GM21390 (cell line): ENCODE measurements at regions not wholly inside any gene's neighbourhood (a gene's known extent, or its start where the extent isn't known, plus 50 kb on each side); places are given as distances from the start of the nearest gene placed in this dataset.
"Not testable (repeated sequence)": the region's sequence is repeated elsewhere in the genome, so short reads cannot be mapped to it uniquely, and the experiment has no call there.

Experiments
- ATAC-seq: cut with Tn5 transposase; IDR thresholded peaks from one replicate; pipeline ENCODE4 v1.9.1; 2021; ENCODE audit not compliant: unreplicated experiment

DNA sequence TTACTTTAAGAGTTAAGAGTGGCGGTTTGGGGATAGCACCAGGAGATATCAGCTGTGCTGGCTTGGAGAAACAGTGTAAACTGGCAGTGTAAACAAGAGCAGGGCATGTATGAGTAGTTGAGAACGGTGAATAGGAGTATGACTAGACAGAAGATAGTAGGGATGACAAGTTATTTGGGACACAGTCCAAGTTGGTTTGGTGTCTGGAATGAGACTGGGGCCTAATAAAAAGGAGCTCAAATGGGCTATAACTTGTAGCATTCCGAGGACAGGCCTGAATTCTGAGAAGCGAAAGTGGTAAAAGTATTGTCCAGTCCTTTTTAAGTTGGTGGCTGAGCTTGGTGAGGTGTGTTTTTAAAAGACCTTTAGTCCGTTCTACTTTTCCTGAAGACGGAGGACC, 883.9 kb upstream of the CITED2 start:
- ATAC-seq = not testable (repeated sequence)

DNA sequence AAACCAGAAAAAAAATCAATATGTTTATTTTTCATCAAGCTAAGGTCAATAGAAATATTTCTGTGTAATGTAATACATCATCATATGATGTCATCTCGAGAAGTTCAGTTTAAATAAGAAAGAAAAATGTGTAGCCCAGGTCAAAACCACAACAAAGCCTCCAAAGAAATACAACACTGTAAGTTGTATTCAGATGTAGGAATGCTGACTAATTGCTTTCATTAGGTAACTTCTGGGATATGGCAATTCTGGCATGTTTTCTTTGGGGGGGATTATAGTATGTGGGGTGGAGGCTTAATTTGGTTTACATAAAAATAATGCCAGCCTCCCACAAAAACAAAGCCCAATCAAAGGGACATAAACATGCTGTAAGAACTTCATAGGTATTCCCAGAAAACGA, 881.8 kb upstream of the CITED2 start:
- no peak for ATAC-seq

DNA sequence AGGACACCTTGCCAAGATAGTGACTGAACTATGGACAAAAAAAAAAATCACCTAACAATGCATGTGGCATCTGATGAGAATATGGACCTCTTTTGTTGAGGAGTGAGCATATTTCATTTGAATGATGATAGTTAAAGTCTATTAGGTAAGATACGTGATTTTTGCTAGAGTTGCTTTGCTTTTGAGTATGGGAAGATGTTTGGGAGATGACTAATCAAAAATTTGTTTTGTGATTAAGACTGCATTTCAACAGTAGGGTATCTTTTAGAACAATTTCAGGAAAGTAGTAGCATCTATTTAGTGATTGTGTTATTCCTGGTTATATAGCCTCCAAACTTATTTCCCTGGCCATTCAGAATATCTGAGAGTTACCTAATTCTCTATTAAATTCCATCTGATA, 878.6 kb upstream of the CITED2 start:
- no peak for ATAC-seq

DNA sequence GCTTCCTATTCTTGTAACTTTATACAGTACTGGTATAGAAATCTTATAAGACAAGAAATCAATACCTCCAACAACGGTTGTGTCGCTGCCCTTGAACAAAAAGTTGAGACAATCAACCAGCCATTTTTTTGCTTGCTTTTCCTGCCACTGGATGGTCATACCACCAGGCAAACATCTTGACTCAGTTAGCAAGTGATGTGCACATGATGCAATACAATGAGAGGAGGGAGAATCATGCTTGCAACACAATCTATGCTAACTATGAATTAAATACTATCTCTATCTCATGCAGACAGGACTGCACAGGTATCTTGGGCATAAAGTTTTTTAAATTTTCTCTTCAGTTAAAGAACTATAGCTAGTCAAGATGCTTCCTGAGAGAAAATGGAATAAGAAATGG, 877.7 kb upstream of the CITED2 start:
- ATAC-seq = no peak

DNA sequence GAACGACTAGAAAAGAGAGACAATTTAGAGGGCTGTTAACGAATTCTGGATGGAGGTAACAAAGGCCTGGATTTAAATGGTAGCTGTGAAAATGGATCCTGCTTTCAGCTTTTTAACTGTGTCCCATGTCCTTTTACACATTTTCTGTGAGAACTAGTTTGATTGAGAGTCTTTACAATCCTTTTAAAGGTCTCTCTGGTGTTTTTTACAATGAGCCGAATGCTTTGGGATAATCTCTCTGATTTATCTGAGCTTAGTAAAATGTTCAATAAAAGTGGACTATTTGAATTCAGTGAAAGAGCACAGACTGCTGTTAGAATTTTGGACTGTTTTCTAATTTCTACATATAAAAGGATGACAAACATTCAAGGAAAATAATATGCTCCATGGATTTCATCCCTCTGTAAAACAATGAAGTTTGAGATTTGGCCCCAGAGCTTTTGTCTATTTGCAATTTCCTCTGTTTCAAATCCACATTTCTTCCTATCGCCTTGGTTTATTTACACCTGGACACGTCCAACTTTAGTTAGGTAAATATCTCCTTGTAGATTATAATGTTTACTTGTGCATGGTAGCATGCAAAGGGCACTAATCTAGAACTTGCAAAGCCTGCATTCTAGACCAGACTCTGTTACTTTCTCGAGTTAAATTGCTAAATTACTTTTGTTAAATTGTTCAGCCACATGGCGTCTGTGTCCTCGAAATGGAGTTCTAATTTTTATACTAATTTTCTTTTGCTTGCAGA, 871.0 kb upstream of the CITED2 start:
- no peak for ATAC-seq

DNA sequence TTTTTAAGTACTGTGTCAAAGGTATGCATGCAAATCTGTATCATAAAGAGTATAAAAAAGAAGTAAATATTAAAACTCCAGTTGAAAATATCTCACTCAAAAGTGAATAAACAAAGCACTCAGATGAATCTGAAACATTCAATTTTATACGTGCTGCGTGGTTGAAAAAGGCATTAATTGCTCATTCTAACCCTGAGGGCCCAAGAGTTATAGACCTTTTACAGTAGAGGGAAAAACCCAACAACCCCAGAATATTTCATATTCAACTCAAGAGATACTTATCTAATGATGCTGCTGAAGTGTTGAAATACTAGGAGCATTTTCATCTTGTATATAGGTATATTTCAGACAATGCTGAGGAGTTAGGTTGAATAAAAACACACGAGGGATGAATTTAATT, 862.8 kb upstream of the CITED2 start:
- no peak for ATAC-seq

DNA sequence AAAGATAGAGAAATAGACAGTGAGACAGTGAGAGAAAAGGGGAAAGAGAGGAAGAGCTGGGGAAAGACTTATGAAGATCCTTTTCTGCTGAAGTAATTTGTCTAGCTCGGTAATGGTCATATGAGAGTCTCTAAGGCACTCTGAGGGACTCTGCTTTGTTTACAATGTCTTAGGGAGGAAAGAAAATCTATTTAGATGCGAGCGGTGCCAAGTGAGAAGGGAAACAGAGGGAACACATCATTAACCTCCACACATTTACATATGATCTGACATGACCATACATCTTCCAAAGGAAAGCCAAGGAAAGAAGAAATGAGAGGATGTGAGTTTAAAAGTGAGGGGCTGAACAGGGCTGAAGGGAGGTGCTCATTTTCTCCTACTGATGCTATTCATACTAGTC, 862.3 kb upstream of the CITED2 start:
- ATAC-seq = no peak

DNA sequence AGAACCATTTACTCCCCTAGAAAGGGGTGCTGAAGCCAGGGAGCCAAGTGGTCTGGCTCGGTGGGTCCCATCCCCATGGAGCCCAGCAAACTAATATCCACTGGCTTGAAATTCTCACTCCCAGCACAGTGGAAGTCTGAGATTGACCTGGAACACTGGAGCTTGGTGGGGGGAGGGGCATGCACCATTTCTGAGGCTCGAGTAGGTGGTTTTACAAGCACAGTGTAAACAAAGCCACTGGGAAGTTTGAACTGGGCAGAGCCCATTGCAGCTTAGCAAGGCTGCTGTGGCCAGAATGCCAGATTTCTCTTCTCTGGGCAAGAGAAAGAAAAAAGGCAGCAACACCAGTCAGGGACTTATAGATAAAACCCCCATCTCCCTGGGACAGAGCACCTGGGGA, 855.8 kb upstream of the CITED2 start:
- ATAC-seq = no peak

DNA sequence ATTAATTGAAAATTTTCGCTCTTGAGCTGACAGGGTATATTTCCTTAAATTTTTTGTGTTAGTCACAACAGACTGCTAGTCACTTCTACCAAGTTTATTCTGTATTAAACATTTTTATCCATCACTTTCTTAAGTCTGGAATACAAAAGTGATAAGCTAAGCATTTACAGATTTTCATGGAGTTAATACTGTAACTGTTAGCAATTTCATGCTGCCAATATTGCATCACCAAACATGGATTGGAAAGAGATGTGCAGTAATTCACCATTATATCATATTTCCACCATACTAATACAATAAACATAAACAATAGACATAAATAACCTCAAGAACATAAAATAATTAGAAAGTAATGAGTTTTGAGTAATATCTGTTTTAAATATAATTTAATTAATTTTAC, 854.0 kb upstream of the CITED2 start:
- no peak for ATAC-seq

DNA sequence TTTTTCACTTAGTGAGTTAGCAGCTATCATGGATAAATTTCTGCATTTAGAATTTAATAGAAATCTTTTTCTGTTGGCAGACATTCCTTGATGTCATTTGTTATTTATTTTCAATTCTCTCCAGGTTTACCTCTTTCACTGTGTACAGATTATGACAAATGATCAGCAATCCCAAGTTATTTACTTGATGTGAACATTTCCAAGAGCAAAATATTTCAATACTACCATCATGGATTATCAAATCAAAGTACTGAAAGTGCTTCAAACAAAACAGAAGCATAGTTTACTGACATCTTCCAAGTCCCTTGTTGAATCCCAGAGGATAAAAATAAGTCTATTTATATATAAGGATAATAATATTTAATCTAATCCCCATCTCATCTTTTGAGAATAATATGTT, 852.2 kb upstream of the CITED2 start:
- no peak for ATAC-seq

DNA sequence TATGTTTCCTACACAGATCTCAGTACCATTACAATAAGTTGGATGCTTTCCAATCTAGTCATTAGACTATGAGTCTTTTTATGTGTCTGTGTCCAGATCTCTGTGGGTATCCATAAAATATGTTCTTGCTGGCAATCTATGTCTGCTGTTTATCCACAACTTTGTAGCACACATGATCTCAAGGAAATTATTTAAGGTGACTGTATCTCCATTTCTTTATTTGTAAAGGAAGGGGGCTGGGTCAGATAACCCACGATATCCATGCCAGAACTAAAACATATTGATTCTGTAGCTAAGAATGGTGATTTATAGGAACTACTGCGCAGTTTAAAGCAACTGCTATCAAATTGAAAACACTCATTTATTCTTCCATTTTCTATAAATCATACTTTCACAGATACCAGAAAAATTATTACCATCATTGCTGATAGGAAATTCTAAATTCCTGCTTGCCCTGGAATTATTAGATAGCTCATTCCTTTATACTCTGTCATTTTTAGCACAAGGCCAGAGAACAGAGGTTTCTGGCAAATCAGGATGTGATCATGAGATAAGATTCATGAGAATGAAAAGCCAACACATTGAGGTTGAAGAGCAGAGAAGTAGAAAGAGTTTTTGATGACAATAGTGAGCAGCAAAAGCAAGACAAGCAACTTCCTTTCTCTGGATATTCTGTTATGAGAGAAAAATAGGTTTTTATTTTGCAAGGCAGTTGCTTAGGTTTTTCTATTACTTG, 851.4 kb upstream of the CITED2 start:
- no peak for ATAC-seq

DNA sequence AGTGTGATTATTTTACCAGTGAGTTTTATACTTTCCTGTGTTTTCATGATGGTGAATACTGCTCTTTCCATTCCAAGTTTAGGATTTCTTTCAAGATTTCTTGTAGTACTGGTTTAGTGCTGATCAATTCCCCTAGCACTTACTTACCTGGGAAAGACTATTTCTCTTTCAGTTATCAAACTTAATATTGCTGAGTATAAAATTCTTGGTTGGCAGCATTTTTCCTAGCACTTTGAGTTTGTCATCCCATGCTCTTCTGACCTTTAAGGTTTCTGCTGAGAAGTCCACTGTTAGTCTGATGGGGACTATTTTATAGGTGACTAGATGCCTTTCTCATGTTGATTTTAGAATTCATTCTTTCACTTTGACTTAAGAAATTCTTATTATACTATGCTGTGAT, 842.8 kb upstream of the CITED2 start:
- no peak for ATAC-seq

DNA sequence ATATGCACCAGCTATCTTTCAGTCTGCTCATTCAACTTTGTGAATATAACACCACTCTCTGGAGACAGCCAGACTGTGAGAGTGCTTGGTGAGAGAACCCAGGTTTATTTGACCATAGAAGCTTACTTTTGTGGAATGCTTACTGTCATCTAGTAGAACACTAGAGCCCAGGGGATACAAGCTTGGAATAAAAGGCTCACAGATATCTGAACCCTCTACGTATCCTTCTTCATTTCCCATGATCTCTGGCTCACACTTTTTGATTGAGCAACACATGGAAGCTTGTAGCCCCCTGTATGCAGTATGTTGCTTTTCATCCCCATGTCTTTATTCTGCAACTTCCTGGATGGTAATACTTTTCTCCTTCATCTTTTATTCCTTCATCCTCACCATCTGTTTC, 835.3 kb upstream of the CITED2 start:
- ATAC-seq = no peak

DNA sequence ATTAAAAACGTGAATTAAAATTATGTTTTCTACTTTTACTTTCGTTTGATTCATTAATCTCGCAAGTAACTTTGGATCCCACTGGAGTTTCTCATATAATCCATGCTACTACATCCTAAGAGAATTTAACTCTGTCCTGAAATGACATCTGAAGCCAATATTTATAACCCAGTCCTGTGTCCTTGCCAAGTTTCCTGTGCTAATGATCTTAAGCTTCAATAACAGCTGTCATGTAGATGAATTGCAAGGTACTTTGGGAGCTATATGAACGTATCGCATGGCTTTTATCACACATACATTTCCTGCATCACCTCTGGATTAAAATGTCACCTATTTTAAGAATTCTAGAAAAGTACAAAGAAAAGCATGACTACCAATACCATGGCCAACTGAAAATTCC, 833.8 kb upstream of the CITED2 start:
- ATAC-seq = no peak

DNA sequence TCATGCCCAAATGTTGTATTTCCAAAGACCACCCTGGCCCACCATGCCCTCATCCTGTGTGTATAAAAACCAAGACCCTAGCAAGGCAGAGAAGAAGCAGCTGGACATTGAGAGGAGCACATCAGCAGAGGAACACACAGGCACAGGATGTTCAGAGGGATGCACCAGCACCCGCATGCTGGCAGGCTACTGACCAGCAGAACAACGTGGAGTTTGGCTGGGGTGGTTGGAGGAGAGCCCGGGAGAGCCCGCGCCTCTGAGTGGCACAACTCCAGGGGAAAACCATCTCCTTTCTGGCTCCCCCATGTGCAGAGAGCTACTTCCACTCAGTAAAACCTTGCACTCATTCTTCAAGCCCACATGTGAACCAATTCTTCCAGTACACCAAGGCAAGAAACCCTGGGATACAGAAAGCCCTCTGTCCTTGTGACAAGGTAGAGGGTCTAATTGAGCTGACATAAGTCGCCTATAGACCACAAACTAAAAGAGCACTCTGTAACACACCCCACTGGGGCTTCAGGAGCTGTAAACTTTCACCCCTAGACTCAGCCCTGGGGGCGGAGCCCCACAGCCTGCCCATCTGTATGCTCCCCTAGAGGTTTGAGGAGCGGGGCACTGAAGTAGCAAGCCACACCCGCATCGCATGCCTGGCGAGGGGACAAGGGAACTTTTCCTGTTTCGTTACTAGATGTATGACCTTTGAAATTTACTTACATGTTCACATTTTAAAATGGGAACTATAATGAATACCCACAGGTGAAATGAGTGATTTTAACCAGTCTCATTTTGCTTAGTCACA, 831.5 kb upstream of the CITED2 start:
- no peak for ATAC-seq

DNA sequence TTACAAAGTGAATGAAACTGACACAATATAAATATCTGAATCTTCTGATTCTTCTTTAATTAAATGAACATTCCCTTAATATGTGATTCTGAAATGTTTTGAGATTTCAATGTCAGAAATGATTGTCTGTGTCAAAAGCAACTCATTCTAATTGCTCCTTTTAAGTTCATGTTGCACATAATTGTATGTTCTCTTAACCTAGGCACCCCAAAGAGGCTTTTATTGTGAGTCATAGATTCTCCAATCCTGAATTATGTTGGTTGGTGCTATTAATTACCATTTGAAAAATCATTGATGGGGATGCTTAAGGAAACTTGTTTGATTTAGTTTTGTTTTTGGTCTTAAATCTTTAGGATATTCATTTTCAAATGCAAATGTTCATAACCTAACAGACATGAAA, 829.7 kb upstream of the CITED2 start:
- ATAC-seq = no peak

DNA sequence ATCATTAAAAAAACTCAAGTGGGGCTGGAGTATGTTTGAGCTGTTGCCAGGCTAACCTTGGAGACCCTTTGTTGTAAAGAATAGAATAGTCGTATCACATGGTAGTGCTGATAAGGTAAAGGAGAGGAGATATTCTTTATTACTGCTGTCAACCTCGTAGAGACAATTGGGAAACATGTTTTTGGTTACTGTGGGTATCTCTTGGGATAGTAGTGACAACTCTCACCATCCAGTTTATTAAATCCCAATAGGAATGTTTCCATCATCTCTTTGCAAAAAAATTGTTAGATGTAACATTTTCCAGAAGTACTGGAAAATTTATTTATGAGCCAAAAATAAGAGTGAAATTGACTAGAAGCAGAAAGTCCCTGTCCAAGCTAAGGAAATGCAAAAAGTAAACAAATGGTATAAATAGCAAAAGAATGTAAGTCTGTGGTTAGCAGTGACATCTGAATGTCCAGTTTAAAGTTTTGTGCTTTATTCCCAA, 829.3 kb upstream of the CITED2 start:
- no peak for ATAC-seq

DNA sequence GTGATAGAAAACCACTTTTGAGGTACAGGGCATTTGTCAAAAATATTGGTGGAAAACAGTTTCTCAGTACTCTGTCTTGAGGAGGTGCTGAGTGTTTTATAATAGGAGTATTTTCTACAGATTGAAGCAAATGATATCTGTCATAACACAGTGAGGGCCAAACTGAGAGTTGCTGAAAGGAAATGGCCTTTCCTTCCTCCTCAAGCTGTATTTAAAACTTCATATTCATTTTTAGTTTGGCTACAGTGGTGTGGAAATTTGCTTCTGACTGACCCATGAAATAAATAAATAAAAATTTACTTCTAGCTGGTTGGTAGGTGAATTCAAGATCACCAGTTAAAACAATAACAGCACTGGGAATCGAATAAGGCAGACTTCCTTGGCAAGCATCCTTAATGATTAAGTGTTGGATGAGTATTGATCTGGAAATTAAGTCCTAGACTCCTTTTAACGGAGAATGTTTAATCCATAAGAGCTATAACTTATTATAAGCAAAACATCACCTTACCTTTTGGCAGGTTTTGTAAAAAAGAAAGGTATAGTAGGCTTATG, 828.6 kb upstream of the CITED2 start:
- no peak for ATAC-seq

DNA sequence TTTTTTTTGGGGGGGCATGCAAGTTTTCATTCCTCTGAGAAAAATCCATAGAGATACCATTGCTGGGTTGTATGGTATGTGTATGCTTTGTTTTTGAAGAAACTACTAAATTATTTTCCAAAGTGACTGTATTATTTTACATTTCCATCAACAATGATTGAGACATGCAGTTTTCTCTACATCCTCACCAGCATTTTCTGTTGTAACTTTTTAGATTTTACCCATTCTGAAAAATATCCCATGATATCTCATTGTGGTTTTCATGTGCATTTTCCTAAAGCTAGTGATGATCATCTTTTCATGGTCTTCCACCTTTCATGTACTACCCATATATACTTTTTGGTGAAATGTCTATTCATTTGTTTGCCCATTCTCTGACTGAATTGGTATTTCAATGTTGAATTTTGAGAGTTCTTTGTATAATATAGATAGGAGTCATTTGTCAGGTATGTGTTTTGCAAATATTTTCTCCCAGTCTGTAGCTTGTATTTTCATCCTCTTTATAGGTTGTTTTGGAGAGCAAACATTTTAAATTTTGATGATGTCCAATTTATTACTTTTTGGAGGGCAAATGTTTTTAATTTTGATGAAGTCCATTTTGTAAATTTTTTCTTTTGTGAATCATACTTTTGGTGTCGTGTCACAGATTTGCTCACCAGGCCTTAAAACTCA, 827.5 kb upstream of the CITED2 start:
- no peak for ATAC-seq

DNA sequence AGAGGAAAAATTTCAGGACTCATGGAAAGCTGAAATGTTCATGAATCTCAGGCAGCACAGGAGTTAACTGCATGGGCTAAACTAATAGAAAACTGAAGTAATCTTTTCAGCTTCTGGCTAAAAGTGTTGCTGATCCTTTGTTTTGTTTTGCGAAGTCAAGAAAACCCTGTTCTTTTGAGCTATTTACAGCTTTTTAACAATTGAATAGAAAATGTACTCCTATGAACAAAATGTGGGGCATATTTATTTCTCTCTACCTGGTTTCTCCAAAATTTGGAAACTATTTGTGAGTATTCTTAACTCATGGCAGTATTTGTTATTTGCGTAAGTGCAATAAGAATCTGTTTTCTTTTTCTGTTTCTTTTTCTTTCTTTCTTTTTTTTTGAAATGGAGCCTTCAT, 818.8 kb upstream of the CITED2 start:
- ATAC-seq = no peak

DNA sequence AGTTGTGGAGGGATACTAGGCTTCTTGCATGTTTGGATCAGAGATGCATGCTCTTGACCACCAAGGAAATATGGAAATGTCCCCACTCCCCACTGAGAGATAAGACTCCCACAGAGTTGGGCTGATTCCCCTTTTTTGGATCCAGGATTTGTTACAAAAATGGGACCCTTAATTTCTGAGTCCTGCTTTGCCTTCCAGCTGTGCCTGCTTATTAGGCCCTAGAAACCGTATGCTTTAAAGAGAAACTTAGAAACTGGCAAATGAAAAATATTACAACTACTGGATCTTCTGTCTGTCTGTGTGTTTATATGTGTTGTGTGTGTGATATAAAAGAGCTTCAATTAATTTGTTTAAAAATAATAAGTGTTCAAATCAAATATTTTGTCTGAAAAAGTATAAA, 817.6 kb upstream of the CITED2 start:
- ATAC-seq = no peak
